Kidney (tissue), 13 donors: ENCODE measurements at regions not wholly inside any gene's neighbourhood (a gene's known extent, or its start where the extent isn't known, plus 50 kb on each side); places are given as distances from the start of the nearest gene placed in this dataset.

Experiments used
- DNase-seq, 5 donors: peaks; one replicate each; pipeline ENCODE4 v3.0.0-alpha.2; 2013 to 2020
- FAIRE-seq: peaks from 2 replicates; lab custom pipeline; 2012; peaks lifted over from hg19 to GRCh38; lab: Jason Lieb, UNC
- H3K27ac ChIP-seq, 2 donors: one replicate each; pipeline ENCODE4 v1.7.0; 2013; ENCODE audit warnings: low read depth in 2 of 2, low read length in 2 of 2, inconsistent platforms in 1 of 2
- H3K27me3 ChIP-seq: one replicate; pipeline ENCODE4 v1.7.1; 2013; ENCODE audit warnings: low read length, inconsistent platforms; ENCODE audit not compliant: control insufficient read depth, insufficient read depth
- H3K36me3 ChIP-seq, 3 donors: one replicate each; pipeline versions ENCODE4 v1.7.0 to v1.7.1; 2013; ENCODE audit warnings: low read length in 3 of 3, control low read depth in 1 of 3, inconsistent platforms in 1 of 3; ENCODE audit not compliant: insufficient read depth in 3 of 3, control insufficient read depth in 2 of 3
- H3K4me1 ChIP-seq, 3 donors: one replicate each; pipeline versions ENCODE4 v1.7.0 to v1.7.1; 2013; ENCODE audit warnings: low read length in 3 of 3, inconsistent platforms in 1 of 3, low read depth in 1 of 3; ENCODE audit not compliant: control insufficient read depth in 2 of 3, insufficient read depth in 2 of 3
- H3K4me3 ChIP-seq, 3 donors: one replicate each; pipeline versions ENCODE4 v1.7.0 to v1.8.1; 2013; ENCODE audit warnings: low read length in 3 of 3, control low read depth in 1 of 3, inconsistent platforms in 1 of 3
- H3K9ac ChIP-seq, 3 donors: one replicate each; pipeline versions ENCODE4 v1.7.0 to v1.7.1; 2013; ENCODE audit warnings: low read length in 3 of 3, control low read depth in 1 of 3, inconsistent platforms in 1 of 3
- H3K9me3 ChIP-seq, 3 donors: one replicate each; pipeline versions ENCODE4 v1.7.0 to v1.7.1; 2013; ENCODE audit warnings: low read length in 3 of 3, control low read depth in 1 of 3, inconsistent platforms in 1 of 3; ENCODE audit not compliant: control insufficient read depth in 2 of 3, insufficient read depth in 1 of 3
- CTCF ChIP-seq: IDR thresholded peaks from 3 replicates; pipeline ENCODE4 v1.5.1; 2012; ENCODE audit warnings: mild to moderate bottlenecking, moderate library complexity, borderline replicate concordance; ENCODE audit not compliant: insufficient read depth; ENCODE audit errors: extremely low read depth
- intact Hi-C: fragments of 100-400 bp; cut with DNase I; formaldehyde crosslinking; loops from one replicate; pipeline ENCODE4 v1.11.1; 2022
- donor health status: control.
- donor health status: control.
- donor health status: control.
- donor health status: control.
- donor health status: control.
- donor health status: DM: yes; HTN: yes; CAD: no.
- donor health status: Normal renal cell carcinoma (clear cell type).

- no peaks in the 10 kb centered on the region for H3K9me3 ChIP-seq
- FAIRE-seq (no peak), DNase-seq (peak in 1 of 5 donors; percentile 46)
- H3K4me1 ChIP-seq = no peaks in the 10 kb centered on the region
- no peak for TF ChIP-seq CTCF
- intact Hi-C loops = no loop called here
- H3K27me3 ChIP-seq = no peaks in the 10 kb centered on the region
- H3K27ac ChIP-seq = no peak overlapping the region
- no peaks in the 10 kb centered on the region for H3K36me3 ChIP-seq
- H3K9ac ChIP-seq = no peak overlapping the region
- H3K4me3 ChIP-seq = no peak overlapping the region
These were observed 146.0 kb upstream of the SFSWAP start for GRCh38 chr12:131564845-131565244.

- no peak for DNase-seq
- H3K27ac ChIP-seq = no peak overlapping the region
- no peaks in the 10 kb centered on the region for H3K36me3 ChIP-seq
- no peaks in the 10 kb centered on the region for H3K4me1 ChIP-seq
- no peak for FAIRE-seq
- TF ChIP-seq CTCF = no peak
- H3K4me3 ChIP-seq = no peak overlapping the region
- no peaks in the 10 kb centered on the region for H3K9me3 ChIP-seq
- no peak overlapping the region for H3K9ac ChIP-seq
- H3K27me3 ChIP-seq = no peaks in the 10 kb centered on the region
- intact Hi-C loops = no loop called here
These were observed 145.4 kb upstream of the SFSWAP start for GRCh38 chr12:131565267-131566015.

- Histone ChIP-seq H3K9ac (no peak overlapping the region), H3K4me3 (no peak overlapping the region), H3K9me3 (no peaks in the 10 kb centered on the region), H3K27ac (no peak overlapping the region), H3K36me3 (no peaks in the 10 kb centered on the region), H3K4me1 (no peaks in the 10 kb centered on the region), H3K27me3 (no peaks in the 10 kb centered on the region)
- DNase-seq (no peak), FAIRE-seq (no peak)
- no peak for TF ChIP-seq CTCF
- intact Hi-C loops = no loop called here
These were observed 142.6 kb upstream of the SFSWAP start for GRCh38 chr12:131568336-131568735.
